ENCODE measurements at regions not wholly inside any gene's neighbourhood (a gene's known extent, or its start where the extent isn't known, plus 50 kb on each side); places are given as distances from the start of the nearest gene placed in this dataset.

GRCh38 chr2:100731535-100731981 lies 88.4 kb upstream of the NPAS2 start:
- no peak for TF ChIP-seq POLR2A (IDR thresholded peaks at IDR 0.05)
- TF ChIP-seq CTCF (IDR thresholded peaks at IDR 0.05): no peak
- no peak for TF ChIP-seq EP300 (IDR thresholded peaks at IDR 0.05)

Measured in tibial nerve (tissue), 4 donors.